GM12878 (cell line): ENCODE measurements at regions not wholly inside any gene's neighbourhood (a gene's known extent, or its start where the extent isn't known, plus 50 kb on each side); places are given as distances from the start of the nearest gene placed in this dataset.

ENCODE experiments used
- ATAC-seq: fragments of 200-7000 bp; cut with Tn5 transposase; 3 replicates; pipeline ENCODE4 v1.9.1; 2020; ENCODE audit warnings: mild to moderate bottlenecking, moderate library complexity
- BruUV-seq: library from RNA; stranded (reverse); fragments of 400-500 nt; replicated peaks from 2 replicates; lab custom pipeline; 2021; lab: Mats Ljungman, UMichigan
- CTCF ChIA-PET: fragments of 300-600 bp; sonication (Branson Sonifier 250); formaldehyde crosslinking; extraction: SDS; loops from one replicate; lab custom pipeline; 2021; ENCODE audit warnings: inconsistent platforms; lab: Yijun Ruan, JAX
- POLR2A ChIA-PET: fragments of 350-600 bp; formaldehyde crosslinking; extraction: SDS; loops from one replicate; lab custom pipeline; 2021; ENCODE audit warnings: inconsistent platforms; lab: Charles Lee
- RAD21 ChIA-PET: fragments of 300-600 bp; sonication (Branson Sonifier 250); formaldehyde crosslinking; loops from one replicate; lab custom pipeline; 2023; ENCODE audit warnings: antibody characterized with exemption; ENCODE audit not compliant: unreplicated experiment; lab: Charles Lee
- SMC1A ChIA-PET: fragments of 300-600 bp; sonication (Branson Sonifier 250); formaldehyde crosslinking; loops from one replicate; lab custom pipeline; 2023; ENCODE audit not compliant: unreplicated experiment, uncharacterized antibody; lab: Charles Lee
- DNase-seq: peaks from one replicate; pipeline ENCODE4 v3.0.0-alpha.2; 2011; ENCODE audit warnings: low read depth, low spot score
- FAIRE-seq: peaks from 3 replicates; lab custom pipeline; 2011; peaks lifted over from hg19 to GRCh38; lab: Jason Lieb, UNC
- H2AFZ ChIP-seq: 2 replicates; pipeline ENCODE4 v1.6.0; 2011; ENCODE audit warnings: low read depth, low read length, control low read depth; ENCODE audit not compliant: control insufficient read depth
- H3K27ac ChIP-seq: 2 replicates; pipeline ENCODE4 v1.5.1; 2011; ENCODE audit warnings: control low read depth; ENCODE audit not compliant: control insufficient read depth, insufficient read depth
- H3K27me3 ChIP-seq, 2 experiments: replicated peaks in 1 of 2; 2 replicates each; pipeline versions ENCODE4 v1.6.0 to v1.6.1; 2011; ENCODE audit warnings: low read length in 1 of 2; ENCODE audit not compliant: control insufficient read depth in 2 of 2, insufficient read depth in 2 of 2
- H3K36me3 ChIP-seq, 2 experiments: 2 replicates each; pipeline ENCODE4 v1.5.1; 2011; ENCODE audit warnings: low read length in 1 of 2; ENCODE audit not compliant: control insufficient read depth in 2 of 2, insufficient read depth in 2 of 2
- H3K4me1 ChIP-seq: 2 replicates; pipeline ENCODE4 v1.6.1; 2011; ENCODE audit warnings: mild to moderate bottlenecking, low read length, moderate library complexity, mixed read lengths; ENCODE audit not compliant: control insufficient read depth, insufficient read depth
- H3K4me2 ChIP-seq: 2 replicates; pipeline ENCODE4 v1.6.0; 2011; ENCODE audit warnings: control low read depth; ENCODE audit not compliant: control insufficient read depth, insufficient read depth
- H3K4me3 ChIP-seq: fragments of 200-600 bp; sonication (generic); 2 replicates; pipeline ENCODE4 v1.5.1; 2016
- H3K79me2 ChIP-seq: 2 replicates; pipeline ENCODE4 v1.6.0; 2011; ENCODE audit warnings: low read length; ENCODE audit not compliant: control insufficient read depth, insufficient read depth
- H3K9ac ChIP-seq: 2 replicates; pipeline ENCODE4 v1.8.0; 2011; ENCODE audit warnings: low read length, control low read depth, mixed read lengths; ENCODE audit not compliant: control insufficient read depth, insufficient read depth
- H3K9me3 ChIP-seq: replicated peaks from 3 replicates; pipeline ENCODE4 v1.5.1; 2011; ENCODE audit warnings: mild to moderate bottlenecking, low read length; ENCODE audit not compliant: control insufficient read depth, insufficient read depth
- H4K20me1 ChIP-seq: 2 replicates; pipeline ENCODE4 v1.6.0; 2011; ENCODE audit not compliant: control insufficient read depth, insufficient read depth
- ATF2 ChIP-seq: IDR thresholded peaks from 2 replicates; pipeline ENCODE4 v1.6.1; 2012; ENCODE audit warnings: low read length, inconsistent platforms
- BACH1 ChIP-seq: fragments of 450-650 bp; IDR thresholded peaks from 2 replicates; pipeline ENCODE4 v1.6.1; 2017; ENCODE audit warnings: mild to moderate bottlenecking, borderline replicate concordance
- CBX5 ChIP-seq: sonication (generic); IDR thresholded peaks from 2 replicates; pipeline ENCODE4 v1.6.1; 2016; ENCODE audit warnings: low read depth, moderate library complexity, mild to moderate bottlenecking, inconsistent platforms
- CEBPB ChIP-seq, 2 experiments: fragments of 150-350 bp in 1 of 2; IDR thresholded peaks; 2 replicates each; pipeline ENCODE4 v1.6.1; 2012 to 2014; ENCODE audit warnings: low read depth in 2 of 2, low read length in 2 of 2, borderline replicate concordance in 1 of 2, inconsistent platforms in 1 of 2
- CREM ChIP-seq: IDR thresholded peaks from 2 replicates; pipeline ENCODE4 v1.6.1; 2014; ENCODE audit warnings: antibody characterized with exemption, low read depth
- CUX1 ChIP-seq: IDR thresholded peaks from 2 replicates; pipeline ENCODE4 v1.6.1; 2012; ENCODE audit warnings: improper control_type of control experiment, low read depth, low read length; ENCODE audit not compliant: insufficient replicate concordance
- EGR1 ChIP-seq, 2 experiments: IDR thresholded peaks; 1 replicate in 1 of 2; 2 replicates in 1 of 2; pipeline ENCODE4 v1.6.1; 2011 to 2012; ENCODE audit warnings: low read depth in 2 of 2, low read length in 2 of 2, borderline replicate concordance in 1 of 2, mild to moderate bottlenecking in 1 of 2, moderate library complexity in 1 of 2
- HCFC1 ChIP-seq: fragments of 150-350 bp; IDR thresholded peaks from 2 replicates; pipeline ENCODE4 v1.6.1; 2014; ENCODE audit warnings: low read length
- HDAC6 ChIP-seq: fragments of 200-600 bp; sonication (generic); IDR thresholded peaks from one replicate; pipeline ENCODE4 v1.8.0; 2017; ENCODE audit warnings: antibody characterized with exemption; ENCODE audit not compliant: unreplicated experiment
- POU2F2 ChIP-seq: IDR thresholded peaks from 3 replicates; pipeline ENCODE4 v1.6.1; 2011; ENCODE audit warnings: low read depth, mild to moderate bottlenecking, low read length, borderline replicate concordance
- RB1 ChIP-seq: fragments of 450-650 bp; formaldehyde crosslinking; IDR thresholded peaks from 2 replicates; pipeline ENCODE4 v1.6.1; 2017; ENCODE audit warnings: mild to moderate bottlenecking, borderline replicate concordance
- SIX5 ChIP-seq: IDR thresholded peaks from 2 replicates; pipeline ENCODE4 v1.6.1; 2011; ENCODE audit warnings: mild to moderate bottlenecking, low read depth, low read length, moderate library complexity; ENCODE audit not compliant: severe bottlenecking
- SP1 ChIP-seq: IDR thresholded peaks from one replicate; pipeline ENCODE4 v1.6.1; 2011; ENCODE audit warnings: low read depth, low read length
- SPI1 ChIP-seq: IDR thresholded peaks from 2 replicates; pipeline ENCODE4 v1.6.1; 2011; ENCODE audit warnings: low read depth, mild to moderate bottlenecking, low read length, moderate library complexity, borderline replicate concordance; ENCODE audit not compliant: insufficient read depth
- SUZ12 ChIP-seq: fragments of 200-600 bp; sonication (generic); IDR thresholded peaks from one replicate; pipeline ENCODE4 v1.6.1; 2018; ENCODE audit warnings: antibody characterized with exemption, mild to moderate bottlenecking; ENCODE audit not compliant: unreplicated experiment
- ZNF274 ChIP-seq: IDR thresholded peaks from one replicate; pipeline ENCODE4 v1.8.0; 2011; ENCODE audit not compliant: insufficient read length, insufficient read depth
- WGBS: methylation state at CpG from one replicate; pipeline ENCODE4 v1.1.6; 2016; ENCODE audit warnings: low lambda C conversion rate; ENCODE audit not compliant: insufficient replicate concordance, insufficient coverage; ENCODE audit errors: missing lambda C conversion rate; 5-methylcytosine and 5-hydroxymethylcytosine counted together
- in situ Hi-C: fragments of 300-500 bp; cut with MboI; formaldehyde crosslinking; loops from 9 replicates; pipeline ENCODE4 v1.14.3; 2018; ENCODE audit warnings: mixed read lengths
- intact Hi-C: fragments of 100-400 bp; cut with micrococcal nuclease; formaldehyde crosslinking; loops from one replicate; pipeline ENCODE4 v1.14.2; 2022; ENCODE audit not compliant: unreplicated experiment

- TF ChIP-seq SPI1 (no peak), CBX5 (no peak), HCFC1 (no peak), CEBPB (IDR thresholded peaks at IDR 0.05; ENCODE audit: borderline replicate concordance in 1 of 2, low read depth in 2 of 2, low read length in 2 of 2) (no peak), ZNF274 (no peak), POU2F2 (no peak), BACH1 (no peak), RB1 (no peak), SP1 (no peak)
Measured at GRCh38 chr9:14522627-14523379, 170.4 kb downstream of the ZDHHC21 start (continued).

GRCh38 chr9:14520341-14520740 lies 172.9 kb downstream of the ZDHHC21 start:
- ChIA-PET RAD21 (no interaction called here), POLR2A (no interaction called here), CTCF (interaction anchor here (1.6 kb wide), 1 partner anchor 141 kb away, joined by 3 read pairs; no protein-coding TSS in a partner anchor), SMC1A (no interaction called here)
- in situ Hi-C loops (no loop called here), intact Hi-C loops (no loop called here)
- no peaks in the 10 kb centered on the region for H4K20me1 ChIP-seq
- H3K27me3 ChIP-seq = no peaks in the 10 kb centered on the region
- no TSS peak for BruUV-seq
- TF ChIP-seq SP1 (no peak), CREM (no peak), SUZ12 (no peak), SIX5 (no peak), HDAC6 (no peak), ATF2 (no peak), POU2F2 (no peak), EGR1 (IDR thresholded peaks at IDR 0.05; ENCODE audit: borderline replicate concordance in 1 of 2, low read depth in 2 of 2, low read length in 2 of 2) (no peak), CUX1 (no peak)
- H3K4me1 ChIP-seq = no peaks in the 10 kb centered on the region
- H3K4me3 ChIP-seq = no peak overlapping the region
- no peak overlapping the region for H2AFZ ChIP-seq
- H3K9me3 ChIP-seq = no peaks in the 10 kb centered on the region
- no peak overlapping the region for H3K27ac ChIP-seq
- DNase-seq (no peak), FAIRE-seq (no peak), ATAC-seq (no peak)
- H3K36me3 ChIP-seq = no peaks in the 10 kb centered on the region
- WGBS = 67% methylated on average over 2 of the region's 2 CpGs
- H3K79me2 ChIP-seq = no peaks in the 10 kb centered on the region
- no peak overlapping the region for H3K9ac ChIP-seq
- H3K4me2 ChIP-seq = no peak overlapping the region
